HepG2 (cell line): ENCODE measurements at regions not wholly inside any gene's neighbourhood (a gene's known extent, or its start where the extent isn't known, plus 50 kb on each side); places are given as distances from the start of the nearest gene placed in this dataset.

Experiments
- ATAC-seq: fragments of 200-7000 bp; cut with Tn5 transposase; 3 replicates; pipeline ENCODE4 v1.9.1; 2020; ENCODE audit warnings: mild to moderate bottlenecking, moderate library complexity
- BruUV-seq: library from RNA; stranded (reverse); fragments of 400-500 nt; replicated peaks from 2 replicates; lab custom pipeline; 2021; lab: Mats Ljungman, UMichigan
- CTCF ChIA-PET: fragments of 300-600 bp; formaldehyde crosslinking; extraction: SDS; loops from one replicate; lab custom pipeline; 2021; ENCODE audit warnings: low total read pairs, inconsistent platforms, low intra/inter-chr PET ratio; lab: Yijun Ruan, JAX
- POLR2A ChIA-PET: fragments of 350-600 bp; sonication (Branson Sonifier 250); formaldehyde crosslinking; loops from one replicate; lab custom pipeline; 2020; ENCODE audit warnings: antibody characterized with exemption, inconsistent platforms; lab: Yijun Ruan, JAX
- DNase-seq: peaks from one replicate; pipeline ENCODE4 v3.0.0-alpha.2; 2015; ENCODE audit warnings: low spot score
- FAIRE-seq: peaks from 3 replicates; lab custom pipeline; 2011; peaks lifted over from hg19 to GRCh38; lab: Jason Lieb, UNC
- H2AFZ ChIP-seq: one replicate; pipeline ENCODE4 v1.6.1; 2011; ENCODE audit warnings: low read length, inconsistent platforms
- H3K27ac ChIP-seq: fragments of 300-600 bp; 3 replicates; pipeline ENCODE4 v1.8.0; 2011; ENCODE audit warnings: mixed run types, mild to moderate bottlenecking, mixed read lengths, low read length, inconsistent platforms; ENCODE audit not compliant: insufficient read depth; ENCODE audit errors: extremely low read length
- H3K27me3 ChIP-seq, 2 experiments: fragments of 200-600 bp in 1 of 2; 2 replicates in 1 of 2; 3 replicates in 1 of 2; pipeline versions ENCODE4 v1.6.0 to v1.8.0; 2011; ENCODE audit warnings: low read length in 2 of 2, mild to moderate bottlenecking in 2 of 2, moderate library complexity in 2 of 2, inconsistent platforms in 1 of 2; ENCODE audit not compliant: insufficient read depth in 2 of 2, control insufficient read depth in 1 of 2
- H3K36me3 ChIP-seq, 2 experiments: fragments of 200-600 bp in 1 of 2; replicated peaks in 1 of 2; 2 replicates in 1 of 2; 3 replicates in 1 of 2; pipeline versions ENCODE4 v1.5.1 to v1.8.0; 2011; ENCODE audit warnings: low read length in 2 of 2, inconsistent platforms in 1 of 2; ENCODE audit not compliant: insufficient read depth in 2 of 2, control insufficient read depth in 1 of 2
- H3K4me1 ChIP-seq: 2 replicates; pipeline ENCODE4 v1.5.1; 2012; ENCODE audit warnings: low read length, inconsistent platforms; ENCODE audit not compliant: insufficient read depth
- H3K4me2 ChIP-seq: 2 replicates; pipeline ENCODE4 v1.6.0; 2011; ENCODE audit warnings: low read depth, low read length, inconsistent platforms
- H3K4me3 ChIP-seq, 3 experiments: fragments of 200-600 bp in 1 of 3; sonication (generic), shearing (Covaris generic) in 1 of 3; replicated peaks in 1 of 3; 2 replicates each; pipeline ENCODE4 v1.5.1; 2011 to 2016; ENCODE audit warnings: low read length in 3 of 3, inconsistent platforms in 2 of 3, low read depth in 2 of 3, mild to moderate bottlenecking in 2 of 3, control low read depth in 1 of 3, mixed read lengths in 1 of 3; ENCODE audit not compliant: insufficient read depth in 1 of 3
- H3K79me2 ChIP-seq: one replicate; pipeline ENCODE4 v1.6.1; 2011; ENCODE audit warnings: low read length, inconsistent platforms; ENCODE audit not compliant: insufficient read depth
- H3K9ac ChIP-seq: 2 replicates; pipeline ENCODE4 v1.6.0; 2011; ENCODE audit warnings: mild to moderate bottlenecking, low read depth, low read length, inconsistent platforms; ENCODE audit not compliant: insufficient read depth
- H3K9me3 ChIP-seq: 2 replicates; pipeline ENCODE4 v1.5.1; 2012; ENCODE audit warnings: mild to moderate bottlenecking, low read length
- H4K20me1 ChIP-seq: 2 replicates; pipeline ENCODE4 v1.6.0; 2011; ENCODE audit warnings: inconsistent platforms, mild to moderate bottlenecking, low read length, moderate library complexity; ENCODE audit not compliant: insufficient read depth
- CBX1 ChIP-seq: IDR thresholded peaks from one replicate; pipeline ENCODE4 v1.6.1; 2016; ENCODE audit warnings: antibody characterized with exemption, low read depth
- EZH2 ChIP-seq: conservative IDR thresholded peaks from 2 replicates; pipeline ENCODE4 v1.6.1; 2012; ENCODE audit warnings: mild to moderate bottlenecking, low read depth, low read length, moderate library complexity
- MAFF ChIP-seq: IDR thresholded peaks from 2 replicates; pipeline ENCODE4 v1.6.1; 2011; ENCODE audit warnings: low read depth, low read length, improper control_type of control experiment
- MAFK ChIP-seq, 2 experiments: IDR thresholded peaks in 1 of 2; conservative IDR thresholded peaks in 1 of 2; 2 replicates each; pipeline ENCODE4 v1.6.1; 2011; ENCODE audit warnings: improper control_type of control experiment in 2 of 2, low read length in 2 of 2
- SIN3B ChIP-seq: fragments of 150-350 bp; IDR thresholded peaks from 2 replicates; pipeline ENCODE4 v1.6.1; 2014; ENCODE audit warnings: low read length
- SP1 ChIP-seq, 2 experiments: fragments of 450-650 bp in 1 of 2; sonication (generic) in 1 of 2; formaldehyde crosslinking in 1 of 2; IDR thresholded peaks; 2 replicates each; pipeline versions ENCODE4 v1.4.0 to v1.6.1; 2016 to 2020; ENCODE audit warnings: missing genetic modification reagents in 1 of 2
- TFE3 ChIP-seq: IDR thresholded peaks from 2 replicates; pipeline ENCODE4 v1.6.1; 2016
- TOPORS ChIP-seq: sonication (generic); formaldehyde crosslinking; IDR thresholded peaks from 2 replicates; pipeline ENCODE4 v1.8.0; 2023; ENCODE audit warnings: mild to moderate bottlenecking, missing genetic modification reagents
- ZKSCAN5 ChIP-seq: sonication (generic); formaldehyde crosslinking; IDR thresholded peaks from 2 replicates; pipeline ENCODE4 v1.5.1; 2020; ENCODE audit warnings: mild to moderate bottlenecking, missing genetic modification reagents
- ZNF12 ChIP-seq: sonication (generic); formaldehyde crosslinking; IDR thresholded peaks from 2 replicates; pipeline ENCODE4 v1.5.0; 2020; ENCODE audit warnings: missing genetic modification reagents
- ZNF232 ChIP-seq: sonication (generic); formaldehyde crosslinking; IDR thresholded peaks from 2 replicates; pipeline ENCODE4 v1.4.0; 2020; ENCODE audit warnings: missing genetic modification reagents, borderline replicate concordance
- ZNF292 ChIP-seq: sonication (generic); formaldehyde crosslinking; IDR thresholded peaks from 2 replicates; pipeline ENCODE4 v1.8.1; 2022; ENCODE audit warnings: mild to moderate bottlenecking, low read depth, missing genetic modification reagents, borderline replicate concordance
- WGBS: methylation state at CpG from one replicate; pipeline ENCODE4 v1.1.6; 2017; ENCODE audit warnings: low lambda C conversion rate; 5-methylcytosine and 5-hydroxymethylcytosine counted together
- in situ Hi-C: cut with HindIII; loops from 2 replicates; pipeline ENCODE4 v1.10.0; 2017; ENCODE audit warnings: low pct_unique_long_range_greater_than_20kb; ENCODE audit not compliant: extremely low pct_ligation_motif_present
- intact Hi-C: fragments of 100-400 bp; cut with micrococcal nuclease; formaldehyde crosslinking; loops from one replicate; pipeline ENCODE4 v1.10.0; 2022; ENCODE audit not compliant: unreplicated experiment

- 9% methylated on average over 4 of the region's 4 CpGs for WGBS
- Histone ChIP-seq H3K27me3 (no peaks in the 10 kb centered on the region), H3K79me2 (no peaks in the 10 kb centered on the region), H3K4me1 (no peaks in the 10 kb centered on the region), H2AFZ (no peak overlapping the region), H3K9me3 (no peaks in the 10 kb centered on the region; the same call in 1 of the 2 replicates), H3K36me3 (no peaks in the 10 kb centered on the region), H3K27ac (no peak overlapping the region), H3K9ac (no peak overlapping the region), H4K20me1 (no peaks in the 10 kb centered on the region), H3K4me3 (no peak overlapping the region), H3K4me2 (no peak overlapping the region)
- ATAC-seq = no peak
- POLR2A ChIA-PET = no interaction called here
- intact Hi-C loops (no loop called here), in situ Hi-C loops (no loop called here)
- TF ChIP-seq SIN3B (no peak), ZKSCAN5 (CRISPR knock-in tag) (no peak), ZNF232 (CRISPR knock-in tag) (no peak), ZNF12 (CRISPR knock-in tag) (no peak), MAFF (peak; percentile 100), TFE3 (no peak), CBX1 (no peak), TOPORS (no peak), MAFK (conservative IDR thresholded peaks at IDR 0.05 in 1 of 2, IDR thresholded peaks at IDR 0.05 in 1 of 2; ENCODE audit: low read length in 2 of 2) (peak; percentile 98 to 100), ZNF292 (CRISPR knock-in tag) (no peak), EZH2 (no peak), SP1 (IDR thresholded peaks at IDR 0.05) (no peak), SP1 (CRISPR knock-in tag; IDR thresholded peaks at IDR 0.05) (no peak)
- CTCF ChIA-PET = no interaction called here
- no TSS peak for BruUV-seq
- DNase-seq = no peak
- FAIRE-seq = no peak
Observed at GRCh38 chr4:106615410-106615945, 246.9 kb upstream of the GIMD1 start.
